Activated naive CD4-positive, alpha-beta T cell treated with Interleukin-2 at 50 U/mL for 16 hours (primary cell): ENCODE measurements at regions not wholly inside any gene's neighbourhood (a gene's known extent, or its start where the extent isn't known, plus 50 kb on each side); places are given as distances from the start of the nearest gene placed in this dataset.

Source experiments
- DNase-seq: peaks from one replicate; pipeline ENCODE4 v3.0.0-alpha.2; 2020

DNA sequence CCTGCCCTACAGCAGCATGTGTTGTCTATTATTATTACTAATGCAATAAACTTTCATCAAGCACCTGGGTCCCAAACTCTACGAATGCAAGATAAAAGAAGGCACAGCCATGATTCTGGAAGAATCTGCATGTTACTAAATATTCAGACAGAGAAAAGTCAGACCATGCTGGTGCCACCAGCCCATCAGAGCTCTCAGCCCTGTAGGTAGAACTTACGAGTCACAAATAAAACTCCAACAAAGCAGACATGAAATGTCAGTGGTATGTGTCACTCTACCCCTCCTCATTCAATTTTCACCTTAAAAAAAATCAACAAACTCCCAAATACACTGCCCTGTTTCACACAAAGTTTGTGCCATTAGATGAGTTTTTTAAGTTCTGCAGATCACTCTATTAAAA lies 62.4 kb upstream of the TIAM1 start:
- DNase-seq, result no peak

DNA sequence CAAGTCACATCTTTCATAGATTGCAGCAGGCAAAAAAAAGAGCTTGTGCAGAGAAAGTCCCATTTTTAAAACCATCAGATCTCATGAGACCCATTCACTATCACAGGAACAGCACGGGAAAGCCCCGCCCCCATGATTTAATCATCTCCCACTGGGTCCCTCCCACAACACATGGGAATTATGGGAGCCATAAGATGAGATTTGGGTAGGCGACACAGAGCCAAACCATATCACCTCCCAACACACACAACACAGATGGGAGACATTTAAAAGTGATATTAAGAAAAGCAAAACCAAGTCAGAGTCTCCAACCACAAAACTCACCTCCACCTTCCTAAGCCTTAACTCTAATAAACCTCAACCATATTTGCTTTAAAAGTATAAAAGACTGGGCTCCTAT lies 61.5 kb upstream of the TIAM1 start:
- no peak for DNase-seq

DNA sequence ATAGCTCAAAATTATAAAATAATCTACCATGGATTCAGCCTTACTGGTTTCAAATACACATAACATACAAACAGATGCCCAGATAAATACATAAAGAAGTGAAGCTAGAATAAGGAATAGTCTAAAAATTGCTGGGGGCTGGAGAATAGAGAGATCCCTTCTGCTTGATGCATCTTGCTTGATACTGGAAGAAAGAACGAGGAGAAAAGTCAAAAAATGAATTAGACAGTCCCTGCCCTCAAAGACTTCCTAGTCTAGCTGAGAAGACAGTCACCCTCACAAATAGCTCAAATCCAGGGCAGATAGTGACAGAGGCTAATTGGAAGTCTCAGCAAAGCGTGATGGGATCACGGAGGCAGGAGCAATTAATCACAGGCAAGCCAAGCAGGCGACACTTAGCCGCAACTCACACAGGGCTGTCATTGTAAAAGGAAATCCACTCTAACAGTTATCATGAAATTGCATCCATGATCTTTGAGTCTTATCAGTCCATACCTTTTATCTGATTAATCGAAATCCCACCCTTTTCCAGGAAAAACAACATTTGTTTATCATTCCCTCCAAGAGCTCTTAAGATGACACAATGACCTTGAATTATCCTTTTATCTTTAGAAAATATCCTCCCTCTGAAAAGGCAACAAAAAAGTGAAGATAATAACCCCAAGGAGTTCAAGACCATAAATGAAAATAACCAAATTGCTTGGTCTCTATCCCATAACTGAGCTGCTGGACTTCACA lies 59.7 kb upstream of the TIAM1 start:
- DNase-seq, result no peak

DNA sequence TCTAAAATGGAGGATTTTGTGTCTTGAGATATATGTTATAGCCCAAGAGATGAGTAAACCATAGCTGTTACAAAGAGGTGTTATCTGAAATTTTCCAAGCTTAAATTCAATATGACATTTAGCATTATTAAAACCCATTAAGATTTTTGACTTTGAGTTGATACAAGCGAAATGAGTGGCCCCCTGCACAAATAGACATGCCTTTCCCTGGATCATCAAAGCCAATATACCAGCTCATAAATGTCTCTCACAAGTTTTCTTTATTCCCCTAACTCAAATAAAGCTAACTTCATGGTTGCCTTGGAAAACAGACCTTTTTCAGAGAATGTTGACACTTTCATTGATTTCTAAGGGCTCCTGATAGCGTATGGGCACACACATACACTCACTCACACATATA lies 55.5 kb upstream of the TIAM1 start:
- no peak for DNase-seq

DNA sequence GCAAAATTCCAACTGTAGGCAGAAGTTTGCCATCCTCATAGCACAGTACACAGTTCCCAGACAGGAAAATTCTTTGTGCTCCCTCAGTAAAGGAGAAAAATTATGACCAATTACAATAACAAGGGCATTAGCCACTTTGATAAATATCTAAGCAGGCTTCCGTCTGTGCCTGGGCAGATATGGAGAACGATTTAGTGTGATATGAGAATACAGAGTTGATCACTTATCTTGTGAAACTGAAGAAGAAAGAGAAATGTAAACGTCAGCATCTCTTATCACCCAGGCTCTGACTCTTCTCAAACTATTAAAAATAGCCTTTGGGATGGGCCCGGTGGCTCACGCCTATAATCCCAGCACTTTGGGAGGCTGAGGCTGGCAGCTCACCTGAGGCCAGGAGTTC lies 54.5 kb upstream of the TIAM1 start:
- DNase-seq, result no peak

DNA sequence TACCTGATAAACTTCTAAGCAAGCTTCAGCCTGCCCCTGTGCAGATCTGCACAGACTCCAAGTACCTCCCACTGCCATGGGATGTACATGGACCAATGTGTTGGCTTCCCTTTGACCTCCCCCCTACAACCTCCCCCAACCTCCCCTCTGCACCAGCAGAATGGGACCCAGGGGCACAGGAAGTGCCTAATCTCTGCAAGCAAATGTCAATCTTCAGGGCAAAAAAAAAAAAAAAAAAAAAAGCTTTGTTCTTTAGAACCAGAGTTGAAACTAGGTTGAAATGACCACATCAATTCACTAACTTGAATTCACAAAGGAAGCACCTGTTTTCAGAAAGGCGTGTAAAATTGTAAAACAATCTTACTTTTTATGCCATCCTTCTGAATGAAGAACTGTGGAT lies 53.9 kb upstream of the TIAM1 start:
- DNase-seq, result no peak

DNA sequence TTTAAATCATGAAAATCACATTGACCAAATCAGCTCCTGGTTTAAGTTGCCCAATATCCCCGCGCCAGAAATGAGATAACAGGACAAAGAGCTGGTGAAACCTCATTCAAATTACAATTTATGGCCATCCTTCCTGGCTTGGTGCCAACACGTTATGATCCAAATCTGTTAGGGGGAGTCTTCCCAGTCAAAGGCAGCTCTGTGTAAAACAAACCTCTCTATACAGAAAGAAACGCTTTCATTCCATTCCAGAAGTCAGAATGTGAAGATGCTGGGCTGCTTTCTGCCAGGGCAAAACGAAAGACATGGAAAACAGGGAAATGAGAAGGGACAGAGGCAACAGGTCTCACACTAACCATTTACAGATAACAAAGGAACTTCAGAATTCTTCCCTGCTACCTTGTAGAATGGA lies 53.5 kb upstream of the TIAM1 start:
- no peak for DNase-seq

DNA sequence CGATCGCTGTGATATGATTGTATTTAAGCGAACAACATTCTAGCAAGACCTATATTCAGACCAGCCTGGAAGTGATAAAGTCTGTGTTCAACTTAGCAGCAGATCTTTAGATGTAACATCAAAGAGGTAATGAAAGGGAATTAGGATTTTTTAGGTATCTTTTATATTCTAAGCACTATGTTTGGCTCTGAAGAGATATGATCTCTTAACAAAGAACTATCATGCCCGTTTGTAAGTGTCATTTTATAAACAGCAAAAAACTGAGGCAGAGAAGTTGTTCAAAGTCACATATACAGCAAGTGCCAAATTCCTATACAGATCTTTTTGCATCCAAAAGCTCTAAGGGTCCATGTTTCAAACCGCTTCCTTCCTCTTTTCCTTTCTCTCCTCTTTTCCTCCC lies 53.0 kb upstream of the TIAM1 start:
- no peak for DNase-seq

DNA sequence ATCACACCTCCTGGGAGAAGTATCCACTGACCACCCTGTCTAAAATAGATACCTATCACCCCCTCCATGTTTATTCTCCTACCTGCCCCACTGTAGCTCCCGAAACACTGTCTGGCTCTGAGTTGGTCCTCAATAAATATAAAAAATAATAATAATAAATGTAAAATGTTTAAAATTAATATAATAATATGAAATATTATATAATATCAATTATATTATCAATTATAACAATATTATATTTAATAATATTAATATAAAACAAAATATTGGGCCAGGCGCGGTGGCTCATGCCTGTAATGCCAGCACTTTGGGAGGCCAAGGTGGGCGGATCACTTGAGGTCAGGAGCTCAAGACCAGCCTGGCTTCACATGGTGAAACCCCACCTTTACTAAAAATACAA lies 52.3 kb upstream of the TIAM1 start:
- no peak for DNase-seq

DNA sequence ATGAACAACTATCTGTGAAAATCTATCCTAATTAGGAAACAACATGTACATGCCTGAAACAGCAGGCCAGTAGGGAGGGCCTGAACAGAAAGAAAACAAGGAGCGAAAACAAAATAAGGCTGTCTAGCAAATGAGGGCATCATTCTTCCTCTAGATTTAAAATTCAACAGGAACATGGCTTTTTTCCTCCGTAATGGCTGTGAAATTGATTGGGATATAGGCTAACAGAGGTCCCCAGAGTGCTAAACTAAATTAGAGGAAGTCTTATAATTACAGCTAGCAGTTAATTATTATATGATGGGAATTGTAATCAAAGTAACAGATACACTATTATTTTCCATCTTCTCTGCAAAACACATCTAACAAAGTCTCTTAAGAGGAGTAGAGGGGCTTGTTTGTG lies 51.7 kb upstream of the TIAM1 start:
- no peak for DNase-seq

DNA sequence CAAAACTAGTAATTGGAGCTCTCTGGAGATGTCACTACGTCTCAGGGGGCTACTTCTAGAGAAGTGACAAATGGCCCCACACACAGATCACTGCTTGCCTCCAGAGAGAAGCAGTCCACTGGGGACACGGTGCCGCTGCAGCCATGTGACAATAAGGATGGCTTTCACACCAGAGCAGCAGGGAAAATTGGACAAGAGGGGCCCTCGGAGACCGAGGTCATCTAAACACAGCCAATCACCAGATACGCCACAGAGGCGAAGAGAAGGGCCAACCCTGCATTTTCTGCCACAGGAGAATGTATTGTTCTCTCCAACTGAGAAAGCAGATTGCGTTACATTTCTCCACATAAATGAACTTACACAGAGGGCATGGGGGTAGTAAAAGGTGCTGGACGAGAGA lies 51.2 kb upstream of the TIAM1 start:
- DNase-seq, result no peak

DNA sequence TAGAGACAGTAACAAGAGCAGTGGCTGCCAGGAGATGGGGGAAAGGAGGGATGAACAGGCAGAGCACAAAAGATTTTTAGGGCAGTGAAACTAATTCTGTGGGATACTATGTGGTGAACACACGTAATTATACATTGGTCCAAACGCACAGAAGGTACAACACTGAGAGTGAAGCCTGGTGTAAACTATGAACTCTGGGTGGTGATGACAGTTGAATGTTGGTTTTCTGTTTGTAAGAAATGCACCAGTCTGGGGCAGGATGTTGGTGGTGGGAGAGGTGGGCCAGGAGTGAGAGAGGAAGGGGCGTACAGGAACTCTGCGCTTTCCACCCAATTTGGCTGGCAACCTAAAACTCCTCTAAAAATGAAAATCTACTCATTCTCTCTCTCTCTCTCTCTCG lies 50.2 kb upstream of the TIAM1 start:
- DNase-seq, result no peak
